ENCODE measurements at regions not wholly inside any gene's neighbourhood (a gene's known extent, or its start where the extent isn't known, plus 50 kb on each side); places are given as distances from the start of the nearest gene placed in this dataset.
A peak's percentile ranks its signal among the peaks of the same experiment; 100 is the strongest.
"Not testable (repeated sequence)": the region's sequence is repeated elsewhere in the genome, so short reads cannot be mapped to it uniquely, and the experiment has no call there.

- no peaks in the 10 kb centered on the region for H3K4me1 ChIP-seq (ENCODE audit: insufficient read depth, low read length)
- H3K4me1 Mint-ChIP-seq = no peaks in the 10 kb centered on the region
- peaks cover 0 to 5% of the 10 kb centered on the region in 2 donors for H3K27me3 Mint-ChIP-seq
- no peak overlapping the region for H3K27ac ChIP-seq (ENCODE audit: low read depth, low read length)
- CTCF ChIA-PET (ENCODE audit: partially characterized antibody) = no interaction called here
- no peaks in the 10 kb centered on the region for H3K36me3 ChIP-seq (ENCODE audit: insufficient read depth, low read length)
- H3K27ac Mint-ChIP-seq = no peak overlapping the region
- H3K4me3 ChIP-seq (ENCODE audit: low read length in 2 of 2) = no peak overlapping the region
- no peak for DNase-seq
- POLR2A ChIA-PET (ENCODE audit: partially characterized antibody) = no interaction called here
- H3K4me3 Mint-ChIP-seq = no peak overlapping the region
- peaks cover 0 to 2% (median 0%) of the 10 kb centered on the region in 8 donors for H3K9me3 Mint-ChIP-seq
- H3K27me3 ChIP-seq (ENCODE audit: insufficient read depth, low read length) = no peaks in the 10 kb centered on the region
- no peaks in the 10 kb centered on the region for H3K36me3 Mint-ChIP-seq
- no peaks in the 10 kb centered on the region for H3K9me3 ChIP-seq (ENCODE audit: control insufficient read depth in 1 of 2, low read length in 2 of 2)
- intact Hi-C loops (cut with micrococcal nuclease) = no loop called here
Measured at GRCh38 chr5:77867914-77868313, 91.8 kb upstream of the TBCA start.

- Mint-ChIP-seq H3K27ac (no peak overlapping the region), H3K4me3 (no peak overlapping the region), H3K4me1 (no peaks in the 10 kb centered on the region), H3K9me3 (peaks cover 0 to 2% (median 0%) of the 10 kb centered on the region in 8 donors), H3K27me3 (peaks cover 0 to 5% of the 10 kb centered on the region in 2 donors), H3K36me3 (no peaks in the 10 kb centered on the region)
- Histone ChIP-seq H3K36me3 (ENCODE audit: insufficient read depth, low read length) (no peaks in the 10 kb centered on the region), H3K9me3 (ENCODE audit: control insufficient read depth in 1 of 2, low read length in 2 of 2) (no peaks in the 10 kb centered on the region), H3K27ac (ENCODE audit: low read depth, low read length) (no peak overlapping the region), H3K4me3 (ENCODE audit: low read length in 2 of 2) (no peak overlapping the region), H3K4me1 (ENCODE audit: insufficient read depth, low read length) (no peaks in the 10 kb centered on the region), H3K27me3 (ENCODE audit: insufficient read depth, low read length) (no peaks in the 10 kb centered on the region)
- CTCF ChIA-PET (ENCODE audit: partially characterized antibody) = no interaction called here
- POLR2A ChIA-PET (ENCODE audit: partially characterized antibody) = no interaction called here
- intact Hi-C loops (cut with micrococcal nuclease) = no loop called here
- DNase-seq = no peak
Measured at GRCh38 chr5:77867194-77867691, 91.1 kb upstream of the TBCA start.

- DNase-seq = no peak
- H3K9me3 ChIP-seq (ENCODE audit: control insufficient read depth in 1 of 2, low read length in 2 of 2) = no peaks in the 10 kb centered on the region
- no peak overlapping the region for H3K27ac ChIP-seq (ENCODE audit: low read depth, low read length)
- no peak overlapping the region for H3K4me3 Mint-ChIP-seq
- POLR2A ChIA-PET (ENCODE audit: partially characterized antibody) = no interaction called here
- H3K27ac Mint-ChIP-seq = no peak overlapping the region
- CTCF ChIA-PET (ENCODE audit: partially characterized antibody) = no interaction called here
- no peaks in the 10 kb centered on the region for H3K27me3 ChIP-seq (ENCODE audit: insufficient read depth, low read length)
- H3K4me3 ChIP-seq (ENCODE audit: low read length in 2 of 2) = no peak overlapping the region
- peaks cover 0 to 2% (median 0%) of the 10 kb centered on the region in 8 donors for H3K9me3 Mint-ChIP-seq
- no peaks in the 10 kb centered on the region for H3K36me3 ChIP-seq (ENCODE audit: insufficient read depth, low read length)
- no peaks in the 10 kb centered on the region for H3K36me3 Mint-ChIP-seq
- H3K27me3 Mint-ChIP-seq = peaks cover 0 to 5% of the 10 kb centered on the region in 2 donors
- intact Hi-C loops (cut with micrococcal nuclease) = no loop called here
- H3K4me1 Mint-ChIP-seq = no peaks in the 10 kb centered on the region
- no peaks in the 10 kb centered on the region for H3K4me1 ChIP-seq (ENCODE audit: insufficient read depth, low read length)
Measured at GRCh38 chr5:77866198-77866597, 90.1 kb upstream of the TBCA start.

- Mint-ChIP-seq H3K27me3 (peaks cover 0 to 5% of the 10 kb centered on the region in 2 donors), H3K27ac (no peak overlapping the region), H3K4me3 (no peak overlapping the region), H3K36me3 (no peaks in the 10 kb centered on the region), H3K4me1 (no peaks in the 10 kb centered on the region), H3K9me3 (peaks cover 0 to 2% (median 0%) of the 10 kb centered on the region in 8 donors)
- Histone ChIP-seq H3K4me1 (ENCODE audit: insufficient read depth, low read length) (no peaks in the 10 kb centered on the region), H3K27me3 (ENCODE audit: insufficient read depth, low read length) (no peaks in the 10 kb centered on the region), H3K9me3 (ENCODE audit: control insufficient read depth in 1 of 2, low read length in 2 of 2) (no peaks in the 10 kb centered on the region), H3K36me3 (ENCODE audit: insufficient read depth, low read length) (no peaks in the 10 kb centered on the region), H3K4me3 (ENCODE audit: low read length in 2 of 2) (no peak overlapping the region), H3K27ac (ENCODE audit: low read depth, low read length) (no peak overlapping the region)
- intact Hi-C loops (cut with micrococcal nuclease) = no loop called here
- CTCF ChIA-PET (ENCODE audit: partially characterized antibody) = no interaction called here
- POLR2A ChIA-PET (ENCODE audit: partially characterized antibody) = no interaction called here
- DNase-seq = no peak
Measured at GRCh38 chr5:77864997-77865396, 88.9 kb upstream of the TBCA start.

GRCh38 chr5:77863181-77863580, 87.0 kb upstream of the TBCA start:
- no peak overlapping the region for H3K27ac ChIP-seq (ENCODE audit: low read depth, low read length)
- no peak overlapping the region for H3K4me3 Mint-ChIP-seq
- no peaks in the 10 kb centered on the region for H3K9me3 ChIP-seq (ENCODE audit: control insufficient read depth in 1 of 2, low read length in 2 of 2)
- H3K27me3 ChIP-seq (ENCODE audit: insufficient read depth, low read length) = no peaks in the 10 kb centered on the region
- no peaks in the 10 kb centered on the region for H3K9me3 Mint-ChIP-seq
- peaks cover 0 to 5% of the 10 kb centered on the region in 2 donors for H3K27me3 Mint-ChIP-seq
- H3K4me3 ChIP-seq (ENCODE audit: low read length in 2 of 2) = no peak overlapping the region
- DNase-seq = no peak
- ChIA-PET CTCF (ENCODE audit: partially characterized antibody) (interaction anchor here (0.9 to 1.4 kb wide), 2 partner anchors 15 to 18 kb away, joined by 3 to 4 read pairs; no protein-coding TSS in a partner anchor), POLR2A (ENCODE audit: partially characterized antibody) (no interaction called here)
- no peaks in the 10 kb centered on the region for H3K4me1 ChIP-seq (ENCODE audit: insufficient read depth, low read length)
- no peaks in the 10 kb centered on the region for H3K4me1 Mint-ChIP-seq
- no peak overlapping the region for H3K27ac Mint-ChIP-seq
- H3K36me3 Mint-ChIP-seq = no peaks in the 10 kb centered on the region
- intact Hi-C loops (cut with micrococcal nuclease) = no loop called here
- no peaks in the 10 kb centered on the region for H3K36me3 ChIP-seq (ENCODE audit: insufficient read depth, low read length)

- intact Hi-C loops (cut with micrococcal nuclease) = no loop called here
- no peak for DNase-seq
- no peaks in the 10 kb centered on the region for H3K4me1 Mint-ChIP-seq
- H3K27ac Mint-ChIP-seq = peak overlapping the region in 1 of 7 donors; percentile 7
- no peaks in the 10 kb centered on the region for H3K9me3 Mint-ChIP-seq
- Histone ChIP-seq H3K27me3 (ENCODE audit: insufficient read depth, low read length) (no peaks in the 10 kb centered on the region), H3K27ac (ENCODE audit: low read depth, low read length) (no peak overlapping the region), H3K4me1 (ENCODE audit: insufficient read depth, low read length) (no peaks in the 10 kb centered on the region), H3K36me3 (ENCODE audit: insufficient read depth, low read length) (no peaks in the 10 kb centered on the region), H3K9me3 (ENCODE audit: control insufficient read depth in 1 of 2, low read length in 2 of 2) (no peaks in the 10 kb centered on the region), H3K4me3 (ENCODE audit: low read length in 2 of 2) (no peak overlapping the region)
- peaks cover 0 to 4% of the 10 kb centered on the region in 2 donors for H3K27me3 Mint-ChIP-seq
- H3K36me3 Mint-ChIP-seq = no peaks in the 10 kb centered on the region
- no peak overlapping the region for H3K4me3 Mint-ChIP-seq
- CTCF ChIA-PET (ENCODE audit: partially characterized antibody) = no interaction called here
- POLR2A ChIA-PET (ENCODE audit: partially characterized antibody) = no interaction called here
Measured at GRCh38 chr5:77861576-77861975, 85.4 kb upstream of the TBCA start.

- Mint-ChIP-seq H3K4me3 (no peak overlapping the region), H3K36me3 (no peaks in the 10 kb centered on the region), H3K27me3 (peaks cover 6 to 11% of the 10 kb centered on the region in 2 donors), H3K9me3 (peaks cover 0 to 3% (median 0%) of the 10 kb centered on the region in 8 donors), H3K27ac (no peak overlapping the region), H3K4me1 (no peaks in the 10 kb centered on the region)
- POLR2A ChIA-PET (ENCODE audit: partially characterized antibody) = no interaction called here
- CTCF ChIA-PET (ENCODE audit: partially characterized antibody) = no interaction called here
- no peak for DNase-seq
- Histone ChIP-seq H3K4me1 (ENCODE audit: insufficient read depth, low read length) (no peaks in the 10 kb centered on the region), H3K36me3 (ENCODE audit: insufficient read depth, low read length) (no peaks in the 10 kb centered on the region), H3K9me3 (ENCODE audit: control insufficient read depth in 1 of 2, low read length in 2 of 2) (no peaks in the 10 kb centered on the region), H3K27me3 (ENCODE audit: insufficient read depth, low read length) (no peaks in the 10 kb centered on the region), H3K27ac (ENCODE audit: low read depth, low read length) (no peak overlapping the region), H3K4me3 (ENCODE audit: low read length in 2 of 2) (no peak overlapping the region)
- intact Hi-C loops (cut with micrococcal nuclease) = no loop called here
Measured at GRCh38 chr5:77859306-77859705, 83.2 kb upstream of the TBCA start.

- H3K36me3 ChIP-seq (ENCODE audit: insufficient read depth, low read length); H3K9me3 ChIP-seq (ENCODE audit: control insufficient read depth in 1 of 2, low read length in 2 of 2); H3K27ac Mint-ChIP-seq; H3K27me3 ChIP-seq (ENCODE audit: insufficient read depth, low read length); H3K27ac ChIP-seq (ENCODE audit: low read depth, low read length); CTCF ChIA-PET (ENCODE audit: partially characterized antibody); POLR2A ChIA-PET (ENCODE audit: partially characterized antibody); H3K4me1 Mint-ChIP-seq; H3K9me3 Mint-ChIP-seq; H3K4me1 ChIP-seq (ENCODE audit: insufficient read depth, low read length); intact Hi-C loops (cut with micrococcal nuclease); H3K4me3 Mint-ChIP-seq; H3K36me3 Mint-ChIP-seq; DNase-seq; H3K4me3 ChIP-seq (ENCODE audit: low read length in 2 of 2): not testable (repeated sequence)
- H3K27me3 Mint-ChIP-seq = peaks cover 7 to 15% of the 10 kb centered on the region in 2 donors
Measured at GRCh38 chr5:77858678-77859077, 82.5 kb upstream of the TBCA start.
